ENCODE measurements at regions not wholly inside any gene's neighbourhood (a gene's known extent, or its start where the extent isn't known, plus 50 kb on each side); places are given as distances from the start of the nearest gene placed in this dataset.

DNA sequence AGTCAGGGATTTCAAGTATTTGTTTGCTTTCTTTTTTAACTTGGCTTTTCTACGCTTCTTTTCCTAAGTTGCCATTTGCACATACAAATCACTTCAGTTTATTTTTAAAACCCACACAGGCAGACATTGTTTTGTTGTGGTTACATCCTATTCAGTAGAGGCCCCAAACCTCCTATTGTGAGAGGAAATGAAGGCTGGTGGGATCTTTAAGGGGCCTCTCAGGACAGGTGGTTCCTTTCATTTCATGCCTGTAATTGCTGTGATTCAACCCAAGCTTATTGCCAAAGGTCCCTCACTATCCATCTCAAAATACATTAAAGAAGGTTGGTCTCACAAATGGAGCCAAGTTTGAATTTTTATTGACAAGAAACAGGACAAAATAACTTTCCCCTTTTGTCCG lies 257.1 kb downstream of the ADAMTS20 start:
- whole genome bisulfite sequencing, 2 donors: 87 to 90% methylated on average over 2 of the region's 2 CpGs
- no peak for TF ChIP-seq POLR2A (IDR thresholded peaks at IDR 0.05)
- no peak for DNase-seq (ENCODE audit: low spot score in 2 of 2)
- no peak overlapping the region for H3K4me3 ChIP-seq (ENCODE audit: low read depth, poor library complexity, severe bottlenecking)
- intact Hi-C loops (cut with DNase I; ENCODE audit: low total_unique reads): no loop called here

DNA sequence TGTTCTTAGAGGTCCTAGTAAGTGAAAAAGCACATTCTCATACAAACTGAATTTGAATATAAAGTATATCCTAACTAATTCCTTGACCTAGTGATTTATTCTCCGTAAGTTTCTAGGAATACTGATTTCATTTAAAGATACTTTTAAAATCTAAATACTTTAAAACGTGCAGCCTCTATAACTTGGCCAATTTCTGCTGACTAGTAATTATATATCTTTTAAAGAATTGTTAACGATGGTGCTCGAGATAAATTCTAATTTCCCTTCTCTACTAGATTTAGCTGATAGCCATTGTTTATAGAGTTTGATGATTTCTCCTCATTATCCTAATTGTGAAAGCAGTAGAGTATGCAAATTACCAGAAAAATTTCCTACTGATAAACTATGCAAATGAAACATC lies 257.9 kb downstream of the ADAMTS20 start:
- 86 to 87% methylated on average over 4 of the region's 4 CpGs for WGBS, 2 donors
- no peak overlapping the region for H3K4me3 ChIP-seq (ENCODE audit: low read depth, poor library complexity, severe bottlenecking)
- intact Hi-C loops (cut with DNase I; ENCODE audit: low total_unique reads): no loop called here
- no peak for DNase-seq (ENCODE audit: low spot score in 2 of 2)
- TF ChIP-seq, protein P1, sequence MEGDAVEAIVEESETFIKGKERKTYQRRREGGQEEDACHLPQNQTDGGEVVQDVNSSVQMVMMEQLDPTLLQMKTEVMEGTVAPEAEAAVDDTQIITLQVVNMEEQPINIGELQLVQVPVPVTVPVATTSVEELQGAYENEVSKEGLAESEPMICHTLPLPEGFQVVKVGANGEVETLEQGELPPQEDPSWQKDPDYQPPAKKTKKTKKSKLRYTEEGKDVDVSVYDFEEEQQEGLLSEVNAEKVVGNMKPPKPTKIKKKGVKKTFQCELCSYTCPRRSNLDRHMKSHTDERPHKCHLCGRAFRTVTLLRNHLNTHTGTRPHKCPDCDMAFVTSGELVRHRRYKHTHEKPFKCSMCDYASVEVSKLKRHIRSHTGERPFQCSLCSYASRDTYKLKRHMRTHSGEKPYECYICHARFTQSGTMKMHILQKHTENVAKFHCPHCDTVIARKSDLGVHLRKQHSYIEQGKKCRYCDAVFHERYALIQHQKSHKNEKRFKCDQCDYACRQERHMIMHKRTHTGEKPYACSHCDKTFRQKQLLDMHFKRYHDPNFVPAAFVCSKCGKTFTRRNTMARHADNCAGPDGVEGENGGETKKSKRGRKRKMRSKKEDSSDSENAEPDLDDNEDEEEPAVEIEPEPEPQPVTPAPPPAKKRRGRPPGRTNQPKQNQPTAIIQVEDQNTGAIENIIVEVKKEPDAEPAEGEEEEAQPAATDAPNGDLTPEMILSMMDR (IDR thresholded peaks at IDR 0.05): no peak
- no peak for TF ChIP-seq POLR2A (IDR thresholded peaks at IDR 0.05)

DNA sequence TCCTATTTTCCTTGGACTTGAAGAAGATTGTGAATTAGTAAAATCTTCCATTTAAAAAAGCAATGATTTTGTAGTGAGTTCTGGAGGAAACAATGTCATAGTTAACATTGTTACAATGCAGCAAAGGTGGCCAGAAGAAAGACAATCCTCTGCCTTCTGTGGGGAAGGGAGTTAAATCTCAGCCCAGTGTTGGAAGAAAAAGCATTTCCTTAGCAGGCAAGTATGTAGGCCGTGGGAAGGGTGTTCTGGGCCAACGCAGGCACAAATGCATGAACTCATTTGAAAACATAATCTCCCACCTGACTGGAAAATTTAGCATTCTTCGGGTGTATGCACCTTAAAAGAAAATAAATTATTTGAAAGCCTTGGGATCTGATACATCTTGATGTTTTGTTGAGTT lies 258.6 kb downstream of the ADAMTS20 start:
- WGBS, 2 donors: 69 to 72% methylated on average over 3 of the region's 3 CpGs
- no peak for TF ChIP-seq POLR2A (IDR thresholded peaks at IDR 0.05)
- TF ChIP-seq, protein P1 (IDR thresholded peaks at IDR 0.05): no peak

DNA sequence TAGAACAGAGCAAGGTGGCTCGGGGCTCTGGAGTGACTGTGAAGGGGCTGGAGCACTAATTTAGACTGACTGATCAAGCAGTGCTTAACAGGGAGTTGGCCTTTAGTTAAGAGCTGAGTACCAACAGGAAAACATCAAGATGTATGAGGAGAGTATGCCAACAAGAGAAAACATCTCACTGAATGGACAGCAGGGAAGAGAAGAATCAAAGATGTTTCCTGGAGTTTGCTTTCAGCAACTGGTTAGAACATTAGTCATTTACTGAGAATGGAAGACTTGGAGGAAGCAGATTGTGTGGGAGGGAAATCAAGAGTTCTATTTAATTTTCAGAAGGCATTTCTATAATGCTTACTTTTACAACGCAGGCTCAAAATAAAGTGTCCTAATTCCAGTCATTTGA lies 259.3 kb downstream of the ADAMTS20 start:
- intact Hi-C loops (cut with DNase I; ENCODE audit: low total_unique reads): no loop called here
- 65 to 70% methylated on average over 2 of the region's 2 CpGs for WGBS, 2 donors
- TF ChIP-seq POLR2A (IDR thresholded peaks at IDR 0.05): no peak
- H3K4me3 ChIP-seq (ENCODE audit: low read depth, poor library complexity, severe bottlenecking): no peak overlapping the region
- no peak for DNase-seq (ENCODE audit: low spot score in 2 of 2)

More for the DNA sequence above, 258.6 kb downstream of the ADAMTS20 start:
- DNase-seq (ENCODE audit: low spot score in 2 of 2): no peak
- intact Hi-C loops (cut with DNase I; ENCODE audit: low total_unique reads): no loop called here
- no peak overlapping the region for H3K4me3 ChIP-seq (ENCODE audit: low read depth, poor library complexity, severe bottlenecking)

DNA sequence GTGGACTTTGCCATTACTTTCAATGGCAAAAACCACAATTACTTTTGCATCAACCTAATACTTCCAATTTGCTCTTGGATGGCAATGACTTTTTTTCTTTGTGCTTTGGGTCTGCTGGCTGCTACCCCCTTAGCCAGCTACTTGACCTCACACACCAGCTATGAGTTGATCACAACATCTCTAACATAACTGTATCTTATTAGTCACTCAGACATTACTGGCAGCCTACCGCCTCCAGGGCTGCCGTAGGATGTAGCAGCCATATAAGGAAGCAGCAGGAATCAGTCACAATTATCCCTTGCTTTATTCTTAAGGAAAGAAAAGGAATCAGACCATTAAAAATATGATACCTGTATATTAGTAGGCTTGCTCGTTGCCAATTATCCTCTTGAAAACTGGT lies 260.5 kb downstream of the ADAMTS20 start:
- 84 to 89% methylated on average over 3 of the region's 3 CpGs for WGBS, 2 donors
- intact Hi-C loops (cut with DNase I; ENCODE audit: low total_unique reads): no loop called here
- DNase-seq (ENCODE audit: low spot score in 2 of 2): no peak
- no peak overlapping the region for H3K4me3 ChIP-seq (ENCODE audit: low read depth, poor library complexity, severe bottlenecking)
- no peak for TF ChIP-seq POLR2A (IDR thresholded peaks at IDR 0.05)
- TF ChIP-seq, protein P1 (IDR thresholded peaks at IDR 0.05): no peak

DNA sequence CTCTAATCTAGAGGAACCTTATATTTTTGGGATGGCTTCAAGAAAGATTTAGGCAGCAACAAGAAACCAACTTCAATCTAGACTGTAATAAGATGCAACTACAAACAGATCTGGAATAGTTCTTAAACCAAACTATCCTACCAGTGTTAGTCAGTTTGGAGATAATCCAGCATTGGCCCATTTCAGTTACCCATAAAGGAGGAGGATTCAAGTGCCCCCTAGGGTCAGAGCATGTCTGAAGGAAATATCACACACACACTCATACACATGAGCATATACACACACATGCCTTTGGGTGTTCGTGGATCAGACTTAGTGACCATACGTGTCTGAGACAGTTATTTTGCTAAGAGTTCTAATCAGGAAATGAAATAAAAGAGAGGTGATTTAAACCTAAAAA lies 261.2 kb downstream of the ADAMTS20 start:
- intact Hi-C loops (cut with DNase I; ENCODE audit: low total_unique reads): no loop called here
- TF ChIP-seq POLR2A (IDR thresholded peaks at IDR 0.05): no peak
- TF ChIP-seq, protein P1 (IDR thresholded peaks at IDR 0.05): no peak
- WGBS, 2 donors: 96 to 98% methylated on average over 2 of the region's 2 CpGs
- H3K4me3 ChIP-seq (ENCODE audit: low read depth, poor library complexity, severe bottlenecking): no peak overlapping the region
- no peak for DNase-seq (ENCODE audit: low spot score in 2 of 2)

DNA sequence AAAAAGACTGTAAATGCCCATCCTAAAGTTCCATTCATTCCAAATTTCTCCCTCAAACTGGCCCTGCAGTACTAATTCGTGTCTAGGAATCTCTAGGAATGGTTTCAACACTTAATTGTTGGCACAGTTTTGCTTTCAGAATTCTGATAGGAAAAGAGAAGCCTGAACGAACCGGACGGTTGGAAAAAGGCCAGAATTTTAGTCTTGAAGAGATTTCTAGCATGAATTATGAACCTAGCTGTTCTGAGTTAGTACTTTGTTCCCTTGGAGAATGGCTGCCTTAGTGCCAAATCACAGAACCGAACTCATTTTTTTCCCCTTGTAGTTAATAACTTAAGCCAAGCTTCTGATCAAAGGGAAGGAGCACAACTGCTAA lies 262.6 kb downstream of the ADAMTS20 start:
- intact Hi-C loops (cut with DNase I; ENCODE audit: low total_unique reads): loop anchor here (10.0 kb wide), 1 partner anchor 805 kb away; no protein-coding TSS in a partner anchor
- DNase-seq (ENCODE audit: low spot score in 2 of 2): no peak
- no peak overlapping the region for H3K4me3 ChIP-seq (ENCODE audit: low read depth, poor library complexity, severe bottlenecking)
- WGBS, 2 donors: 13 to 14% methylated on average over 5 of the region's 5 CpGs
- TF ChIP-seq POLR2A (IDR thresholded peaks at IDR 0.05): no peak
- TF ChIP-seq, protein P1 (IDR thresholded peaks at IDR 0.05): no peak
